HEK293 (cell line): ENCODE measurements at regions not wholly inside any gene's neighbourhood (a gene's known extent, or its start where the extent isn't known, plus 50 kb on each side); places are given as distances from the start of the nearest gene placed in this dataset.

Experiments
- CTCF ChIP-seq: fragments of 450-650 bp; formaldehyde crosslinking; IDR thresholded peaks from 2 replicates; pipeline ENCODE4 v1.5.1; 2016; ENCODE audit warnings: missing biosample characterization, missing genetic modification characterization
- ZFP69B ChIP-seq: fragments of 450-650 bp; formaldehyde crosslinking; IDR thresholded peaks from 2 replicates; pipeline ENCODE4 v1.5.1; 2016; ENCODE audit warnings: missing biosample characterization, missing genetic modification characterization
- ZNF148 ChIP-seq: fragments of 450-650 bp; formaldehyde crosslinking; IDR thresholded peaks from 2 replicates; pipeline ENCODE4 v1.5.0; 2017; ENCODE audit warnings: missing biosample characterization, missing genetic modification characterization, borderline replicate concordance
- TF ChIP-seq, protein P1 (sequence below): fragments of 450-650 bp; formaldehyde crosslinking; IDR thresholded peaks from 2 replicates; pipeline ENCODE4 v1.5.1; 2017; ENCODE audit warnings: missing biosample characterization, missing genetic modification characterization

GRCh38 chr6:125618629-125619028 lies 130.8 kb upstream of the HEY2 start:
- TF ChIP-seq, protein P1, sequence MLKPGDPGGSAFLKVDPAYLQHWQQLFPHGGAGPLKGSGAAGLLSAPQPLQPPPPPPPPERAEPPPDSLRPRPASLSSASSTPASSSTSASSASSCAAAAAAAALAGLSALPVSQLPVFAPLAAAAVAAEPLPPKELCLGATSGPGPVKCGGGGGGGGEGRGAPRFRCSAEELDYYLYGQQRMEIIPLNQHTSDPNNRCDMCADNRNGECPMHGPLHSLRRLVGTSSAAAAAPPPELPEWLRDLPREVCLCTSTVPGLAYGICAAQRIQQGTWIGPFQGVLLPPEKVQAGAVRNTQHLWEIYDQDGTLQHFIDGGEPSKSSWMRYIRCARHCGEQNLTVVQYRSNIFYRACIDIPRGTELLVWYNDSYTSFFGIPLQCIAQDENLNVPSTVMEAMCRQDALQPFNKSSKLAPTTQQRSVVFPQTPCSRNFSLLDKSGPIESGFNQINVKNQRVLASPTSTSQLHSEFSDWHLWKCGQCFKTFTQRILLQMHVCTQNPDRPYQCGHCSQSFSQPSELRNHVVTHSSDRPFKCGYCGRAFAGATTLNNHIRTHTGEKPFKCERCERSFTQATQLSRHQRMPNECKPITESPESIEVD (tag by site-specific recombination) = no peak
- TF ChIP-seq CTCF (tag by site-specific recombination) = no peak
- no peak for TF ChIP-seq ZNF148
- no peak for TF ChIP-seq ZFP69B (tag by site-specific recombination)
